Choroid plexus epithelial cell (primary cell): ENCODE measurements at regions not wholly inside any gene's neighbourhood (a gene's known extent, or its start where the extent isn't known, plus 50 kb on each side); places are given as distances from the start of the nearest gene placed in this dataset.

Experiments used
- DNase-seq: peaks from one replicate; pipeline ENCODE4 v3.0.0-alpha.2; 2010; ENCODE audit warnings: low read depth
- H3K4me3 ChIP-seq: 2 replicates; pipeline ENCODE4 v1.5.1; 2011; ENCODE audit warnings: low read depth, mild to moderate bottlenecking, control low read depth, low read length, moderate library complexity
- CTCF ChIP-seq: conservative IDR thresholded peaks from 2 replicates; pipeline ENCODE4 v1.5.1; 2011; ENCODE audit warnings: low read depth, mild to moderate bottlenecking, control low read depth, inconsistent platforms, low read length, moderate library complexity

- H3K4me3 ChIP-seq = no peak overlapping the region
- no peak for TF ChIP-seq CTCF
- no peak for DNase-seq
Observed at GRCh38 chr12:90045559-90045958, 336.9 kb upstream of the ATP2B1 start.

GRCh38 chr12:90044069-90044468 lies 335.4 kb upstream of the ATP2B1 start:
- DNase-seq = no peak
- no peak overlapping the region for H3K4me3 ChIP-seq
- no peak for TF ChIP-seq CTCF

- peak; percentile 79 for DNase-seq
- no peak for TF ChIP-seq CTCF
- no peak overlapping the region for H3K4me3 ChIP-seq
Observed at GRCh38 chr12:90042920-90043641, 334.4 kb upstream of the ATP2B1 start.

GRCh38 chr12:90038289-90038688 lies 329.7 kb upstream of the ATP2B1 start:
- no peak for DNase-seq
- TF ChIP-seq CTCF = no peak

GRCh38 chr12:90037740-90038139 lies 329.1 kb upstream of the ATP2B1 start:
- no peak for TF ChIP-seq CTCF
- peak; percentile 34 for DNase-seq
- no peak overlapping the region for H3K4me3 ChIP-seq

More at GRCh38 chr12:90038289-90038688, 329.7 kb upstream of the ATP2B1 start:
- H3K4me3 ChIP-seq = no peak overlapping the region

GRCh38 chr12:90036637-90037036 lies 328.0 kb upstream of the ATP2B1 start:
- DNase-seq = no peak
- no peak for TF ChIP-seq CTCF
- H3K4me3 ChIP-seq = no peak overlapping the region

GRCh38 chr12:90030726-90031125 lies 322.1 kb upstream of the ATP2B1 start:
- TF ChIP-seq CTCF = no peak
- DNase-seq = no peak
- no peak overlapping the region for H3K4me3 ChIP-seq
